WTC11 (cell line): ENCODE measurements at regions not wholly inside any gene's neighbourhood (a gene's known extent, or its start where the extent isn't known, plus 50 kb on each side); places are given as distances from the start of the nearest gene placed in this dataset.
"Not testable (repeated sequence)": the region's sequence is repeated elsewhere in the genome, so short reads cannot be mapped to it uniquely, and the experiment has no call there.

Experiments used
- ATAC-seq: fragments of 200-7000 bp; cut with Tn5 transposase; 2 replicates; pipeline ENCODE4 v1.10.0; 2021; ENCODE audit warnings: mild to moderate bottlenecking, moderate library complexity
- CTCF ChIA-PET: fragments of 300-600 bp; sonication (Branson Sonifier 250); formaldehyde crosslinking; loops from one replicate; lab custom pipeline; 2021; ENCODE audit warnings: antibody characterized with exemption; lab: Charles Lee
- POLR2A ChIA-PET: fragments of 350-600 bp; sonication (Branson Sonifier 250); formaldehyde crosslinking; loops from one replicate; lab custom pipeline; 2021; ENCODE audit warnings: antibody characterized with exemption; lab: Charles Lee
- DNase-seq: peaks from one replicate; pipeline ENCODE4 v3.0.0; 2021; ENCODE audit warnings: low spot score
- H3K27ac Mint-ChIP-seq: 2 replicates; pipeline ENCODE4 v1.8.0; 2021; ENCODE audit warnings: mixed read lengths
- H3K27me3 Mint-ChIP-seq: 2 replicates; pipeline ENCODE4 v1.8.0; 2021; ENCODE audit warnings: low read depth, mild to moderate bottlenecking, moderate library complexity, mixed read lengths
- H3K36me3 Mint-ChIP-seq: 2 replicates; pipeline ENCODE4 v1.8.0; 2021; ENCODE audit warnings: mixed read lengths
- H3K4me1 Mint-ChIP-seq: 2 replicates; pipeline ENCODE4 v1.8.0; 2022; ENCODE audit warnings: mixed read lengths
- H3K4me3 Mint-ChIP-seq: 2 replicates; pipeline ENCODE4 v1.8.0; 2021; ENCODE audit warnings: mild to moderate bottlenecking, moderate library complexity, mixed read lengths
- H3K9me3 Mint-ChIP-seq: 2 replicates; pipeline ENCODE4 v1.8.0; 2021; ENCODE audit warnings: mixed read lengths
- CREB1 ChIP-seq: sonication (generic); formaldehyde crosslinking; IDR thresholded peaks from 2 replicates; pipeline ENCODE4 v1.8.0; 2023; ENCODE audit warnings: mild to moderate bottlenecking, missing genetic modification reagents
- CTCF ChIP-seq: fragments of 200-600 bp; IDR thresholded peaks from 2 replicates; pipeline ENCODE4 v1.8.0; 2022; ENCODE audit warnings: antibody characterized with exemption
- JAZF1 ChIP-seq: fragments of 250-450 bp; sonication (Bioruptor Pico); IDR thresholded peaks from 2 replicates; pipeline ENCODE4 v1.9.0; 2021; ENCODE audit warnings: moderate library complexity, mild to moderate bottlenecking, inconsistent platforms
- JUN ChIP-seq: sonication (generic); formaldehyde crosslinking; IDR thresholded peaks from 2 replicates; pipeline ENCODE4 v1.8.0; 2023; ENCODE audit warnings: mild to moderate bottlenecking, missing genetic modification reagents
- MAX ChIP-seq: sonication (generic); formaldehyde crosslinking; IDR thresholded peaks from 2 replicates; pipeline ENCODE4 v1.8.0; 2022; ENCODE audit warnings: mild to moderate bottlenecking, missing genetic modification reagents
- MXD4 ChIP-seq: fragments of 250-450 bp; sonication (Bioruptor Pico); IDR thresholded peaks from 2 replicates; pipeline ENCODE4 v1.8.0; 2021; ENCODE audit warnings: mild to moderate bottlenecking, moderate library complexity, borderline replicate concordance
- NFATC4 ChIP-seq: fragments of 250-450 bp; sonication (Bioruptor Pico); IDR thresholded peaks from 2 replicates; pipeline ENCODE4 v1.9.0; 2021; ENCODE audit warnings: mild to moderate bottlenecking
- NR1H2 ChIP-seq: sonication (generic); formaldehyde crosslinking; IDR thresholded peaks from 2 replicates; pipeline ENCODE4 v1.9.0; 2021; ENCODE audit warnings: mild to moderate bottlenecking, moderate library complexity, missing genetic modification reagents
- OVOL2 ChIP-seq: fragments of 250-450 bp; sonication (Bioruptor Pico); IDR thresholded peaks from 2 replicates; pipeline ENCODE4 v1.9.0; 2021; ENCODE audit warnings: mild to moderate bottlenecking, borderline replicate concordance
- PRRX2 ChIP-seq: fragments of 250-450 bp; sonication (Bioruptor Pico); IDR thresholded peaks from 2 replicates; pipeline ENCODE4 v1.8.0; 2021; ENCODE audit warnings: mild to moderate bottlenecking
- SMAD3 ChIP-seq: sonication (generic); formaldehyde crosslinking; IDR thresholded peaks from 2 replicates; pipeline ENCODE4 v1.8.0; 2022; ENCODE audit warnings: missing genetic modification reagents, mild to moderate bottlenecking, borderline replicate concordance
- SP1 ChIP-seq: sonication (generic); formaldehyde crosslinking; conservative IDR thresholded peaks from 2 replicates; pipeline ENCODE4 v1.8.1; 2022; ENCODE audit warnings: missing genetic modification reagents
- TCF7 ChIP-seq: sonication (generic); formaldehyde crosslinking; IDR thresholded peaks from 2 replicates; pipeline ENCODE4 v1.8.0; 2022; ENCODE audit warnings: mild to moderate bottlenecking, low read depth, missing genetic modification reagents, moderate library complexity
- USF2 ChIP-seq: sonication (generic); formaldehyde crosslinking; IDR thresholded peaks from 2 replicates; pipeline ENCODE4 v1.8.1; 2023; ENCODE audit warnings: mild to moderate bottlenecking, missing genetic modification reagents, moderate library complexity
- ZBTB43 ChIP-seq: sonication (generic); formaldehyde crosslinking; IDR thresholded peaks from 2 replicates; pipeline ENCODE4 v1.8.1; 2023; ENCODE audit warnings: mild to moderate bottlenecking, missing genetic modification reagents
- ZNF416 ChIP-seq: fragments of 250-450 bp; sonication (Bioruptor Pico); IDR thresholded peaks from 2 replicates; pipeline ENCODE4 v1.9.0; 2021; ENCODE audit warnings: mild to moderate bottlenecking, inconsistent platforms
- ZNF532 ChIP-seq: fragments of 250-450 bp; sonication (Bioruptor Pico); IDR thresholded peaks from 2 replicates; pipeline ENCODE4 v1.9.0; 2021; ENCODE audit warnings: mild to moderate bottlenecking, borderline replicate concordance
- TF ChIP-seq, protein P1 (sequence below): sonication (generic); formaldehyde crosslinking; IDR thresholded peaks from 2 replicates; pipeline ENCODE4 v1.8.1; 2022; ENCODE audit warnings: missing genetic modification reagents, borderline replicate concordance
- TF ChIP-seq, protein P2 (sequence below): fragments of 250-450 bp; sonication (Bioruptor Pico); IDR thresholded peaks from 2 replicates; pipeline ENCODE4 v1.9.0; 2021; ENCODE audit warnings: moderate library complexity, mild to moderate bottlenecking, inconsistent platforms, borderline replicate concordance

DNA sequence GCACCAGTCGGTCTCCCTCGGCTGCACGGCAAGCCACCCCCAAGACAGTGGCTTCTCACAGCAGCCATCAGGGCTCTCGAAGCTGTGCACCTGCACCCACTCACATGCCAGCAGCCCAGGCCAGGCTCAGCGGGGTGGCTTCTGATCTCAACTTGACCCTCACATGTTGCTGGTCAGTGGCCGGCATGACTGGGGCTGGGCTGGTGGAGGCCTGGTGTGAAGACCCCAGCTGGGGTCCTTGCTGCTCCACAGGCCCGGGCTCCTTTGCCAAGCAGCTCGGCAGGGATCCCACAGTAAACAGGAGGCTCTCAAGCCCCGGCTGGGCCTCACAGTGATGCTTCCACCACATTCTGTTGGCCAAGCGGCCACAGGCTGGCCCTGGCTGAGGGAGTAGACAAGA lies 128.2 kb downstream of the BRD1 start (continued):
- TF ChIP-seq ZBTB43 (no peak), PRRX2 (CRISPR knock-in tag) (no peak), CREB1 (CRISPR knock-in tag) (no peak), MAX (CRISPR knock-in tag) (no peak), JUN (CRISPR knock-in tag) (no peak)
- TF ChIP-seq, all 79 proteins: peak for 0

- POLR2A ChIA-PET, H3K27me3 Mint-ChIP-seq, H3K27ac Mint-ChIP-seq, H3K4me3 Mint-ChIP-seq, H3K36me3 Mint-ChIP-seq, DNase-seq, CTCF ChIA-PET, H3K4me1 Mint-ChIP-seq, ATAC-seq: not testable (repeated sequence)
- peaks cover 41% of the 10 kb centered on the region for H3K9me3 Mint-ChIP-seq
Observed at GRCh38 chr22:49698616-49699015, 129.1 kb downstream of the BRD1 start.

DNA sequence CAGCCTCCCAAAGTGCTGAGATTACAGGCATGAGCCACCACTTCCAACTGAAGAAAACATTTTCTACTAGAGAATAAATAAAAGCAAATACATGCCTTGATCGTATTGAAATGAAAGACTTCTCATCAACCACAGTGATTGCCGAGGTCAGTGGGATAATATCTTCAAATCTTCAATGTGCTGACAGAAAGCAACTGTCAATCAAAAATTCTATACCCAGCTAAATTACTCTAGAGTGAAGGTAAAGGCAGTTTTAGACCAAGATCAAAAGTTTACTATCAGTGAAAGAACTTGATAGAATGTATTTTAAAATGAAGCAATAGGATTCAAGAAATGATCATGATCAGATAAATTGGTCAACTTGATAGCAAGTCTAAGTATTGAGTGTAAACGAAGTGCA lies 130.6 kb downstream of the BRD1 start:
- no peaks in the 10 kb centered on the region for H3K4me1 Mint-ChIP-seq
- TF ChIP-seq CTCF: no peak
- TF ChIP-seq NFATC4 (CRISPR knock-in tag): no peak
- TF ChIP-seq ZNF416 (CRISPR knock-in tag): no peak
- TF ChIP-seq, protein P1, sequence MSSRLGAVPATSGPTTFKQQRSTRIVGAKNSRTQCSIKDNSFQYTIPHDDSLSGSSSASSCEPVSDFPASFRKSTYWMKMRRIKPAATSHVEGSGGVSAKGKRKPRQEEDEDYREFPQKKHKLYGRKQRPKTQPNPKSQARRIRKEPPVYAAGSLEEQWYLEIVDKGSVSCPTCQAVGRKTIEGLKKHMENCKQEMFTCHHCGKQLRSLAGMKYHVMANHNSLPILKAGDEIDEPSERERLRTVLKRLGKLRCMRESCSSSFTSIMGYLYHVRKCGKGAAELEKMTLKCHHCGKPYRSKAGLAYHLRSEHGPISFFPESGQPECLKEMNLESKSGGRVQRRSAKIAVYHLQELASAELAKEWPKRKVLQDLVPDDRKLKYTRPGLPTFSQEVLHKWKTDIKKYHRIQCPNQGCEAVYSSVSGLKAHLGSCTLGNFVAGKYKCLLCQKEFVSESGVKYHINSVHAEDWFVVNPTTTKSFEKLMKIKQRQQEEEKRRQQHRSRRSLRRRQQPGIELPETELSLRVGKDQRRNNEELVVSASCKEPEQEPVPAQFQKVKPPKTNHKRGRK (CRISPR knock-in tag): no peak
- no peak for TF ChIP-seq OVOL2 (CRISPR knock-in tag)
- TF ChIP-seq ZNF532 (CRISPR knock-in tag): no peak
- TF ChIP-seq JAZF1: no peak
- no peak for TF ChIP-seq MXD4 (CRISPR knock-in tag)
- no peak for TF ChIP-seq TCF7 (CRISPR knock-in tag)
- TF ChIP-seq, protein P2, sequence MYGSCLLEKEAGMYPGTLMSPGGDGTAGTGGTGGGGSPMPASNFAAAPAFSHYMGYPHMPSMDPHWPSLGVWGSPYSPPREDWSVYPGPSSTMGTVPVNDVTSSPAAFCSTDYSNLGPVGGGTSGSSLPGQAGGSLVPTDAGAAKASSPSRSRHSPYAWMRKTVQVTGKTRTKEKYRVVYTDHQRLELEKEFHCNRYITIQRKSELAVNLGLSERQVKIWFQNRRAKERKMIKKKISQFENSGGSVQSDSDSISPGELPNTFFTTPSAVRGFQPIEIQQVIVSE: no peak
- TF ChIP-seq USF2: no peak
- TF ChIP-seq SMAD3 (CRISPR knock-in tag): no peak
- no peak for TF ChIP-seq SP1 (CRISPR knock-in tag)
- no peak for TF ChIP-seq NR1H2 (CRISPR knock-in tag)
- TF ChIP-seq, all 79 proteins: peak for 0
- Mint-ChIP-seq H3K27me3 (no peaks in the 10 kb centered on the region), H3K4me3 (no peak overlapping the region), H3K27ac (no peak overlapping the region), H3K9me3 (peaks cover 39% of the 10 kb centered on the region), H3K36me3 (peaks cover 11% of the 10 kb centered on the region)
- DNase-seq (no peak), ATAC-seq (no peak)
- CTCF ChIA-PET: no interaction called here
- POLR2A ChIA-PET: no interaction called here
